ENCODE measurements at regions not wholly inside any gene's neighbourhood (a gene's known extent, or its start where the extent isn't known, plus 50 kb on each side); places are given as distances from the start of the nearest gene placed in this dataset.

GRCh38 chr2:181152226-181152625 lies 171.8 kb downstream of the UBE2E3 start:
- no peak for DNase-seq

DNA sequence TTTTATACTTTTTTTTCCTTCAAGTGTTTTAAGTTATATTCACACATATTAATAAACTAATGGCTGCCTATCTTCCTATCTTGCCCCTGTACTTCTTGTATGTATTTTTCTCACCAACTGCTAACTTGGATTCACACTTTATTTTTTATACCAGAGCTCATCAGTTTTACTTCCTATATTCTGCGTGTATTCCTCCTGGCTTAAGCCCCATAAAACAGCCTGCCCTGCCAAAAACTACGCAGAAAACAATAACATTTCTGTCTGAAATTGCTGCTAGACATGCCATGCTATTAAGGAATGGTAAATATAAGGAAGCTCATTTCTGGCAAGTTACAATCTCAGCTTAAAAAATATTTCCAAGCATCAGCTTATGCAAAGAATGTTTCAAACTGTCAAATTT lies 172.3 kb downstream of the UBE2E3 start:
- no peak for DNase-seq

DNA sequence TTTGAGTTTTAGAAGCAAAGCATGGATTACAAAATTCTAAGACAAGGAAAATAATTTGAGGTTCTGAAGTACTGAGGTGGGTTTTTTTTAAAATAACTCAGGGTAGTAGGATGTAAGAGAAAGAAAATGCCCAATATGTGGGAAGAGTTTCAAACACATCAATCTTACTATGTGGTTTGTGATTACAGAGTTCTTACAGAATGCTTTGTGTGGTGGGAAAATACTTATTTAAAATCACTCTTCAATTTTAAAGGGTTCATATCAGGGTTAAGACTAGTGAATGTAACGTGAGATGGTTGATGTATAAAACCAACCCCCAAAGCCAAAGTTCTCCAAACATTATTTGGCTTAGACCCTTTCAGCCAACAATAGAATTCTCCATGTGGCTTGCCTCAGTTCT lies 173.5 kb downstream of the UBE2E3 start:
- no peak for DNase-seq

GRCh38 chr2:181157326-181157725 lies 176.9 kb downstream of the UBE2E3 start:
- DNase-seq = no peak

DNA sequence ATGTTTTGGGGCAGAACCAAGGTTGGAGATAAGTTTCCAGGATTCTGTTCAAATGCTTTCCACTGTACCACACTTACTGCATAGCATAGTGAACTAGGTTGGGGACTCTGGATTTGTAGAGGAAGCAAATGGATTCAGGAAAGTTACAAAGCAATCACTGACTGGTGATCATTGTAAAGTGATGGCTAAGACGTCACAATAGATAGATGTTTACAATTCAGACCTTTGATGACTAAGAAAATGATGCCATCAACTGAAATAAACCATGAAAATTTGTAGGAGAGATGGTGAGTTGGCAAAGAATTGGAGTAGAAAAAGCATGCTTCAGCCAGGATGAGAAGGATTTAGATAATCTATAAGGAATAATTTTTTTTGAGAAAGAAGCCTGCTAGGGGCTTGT lies 178.0 kb downstream of the UBE2E3 start:
- DNase-seq = no peak

DNA sequence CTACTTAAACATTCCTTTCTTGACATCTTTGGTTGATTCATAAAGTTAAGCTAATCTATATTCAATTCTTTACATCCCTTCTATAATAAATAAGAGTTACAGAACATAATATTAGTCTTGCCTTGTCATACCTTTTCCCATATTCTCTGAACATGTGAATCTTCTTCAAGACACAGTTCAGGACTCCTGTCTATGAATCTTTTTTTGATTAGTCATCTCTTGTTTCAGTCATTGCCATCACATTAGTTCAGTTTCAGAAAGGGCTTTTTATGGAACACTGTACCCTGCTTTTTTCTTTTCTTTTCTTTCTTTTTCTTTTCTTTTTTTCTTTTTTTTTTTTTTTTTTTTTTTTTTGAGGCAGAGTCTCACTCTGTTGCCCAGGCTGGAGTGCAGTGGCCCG lies 181.2 kb downstream of the UBE2E3 start:
- no peak for DNase-seq

DNA sequence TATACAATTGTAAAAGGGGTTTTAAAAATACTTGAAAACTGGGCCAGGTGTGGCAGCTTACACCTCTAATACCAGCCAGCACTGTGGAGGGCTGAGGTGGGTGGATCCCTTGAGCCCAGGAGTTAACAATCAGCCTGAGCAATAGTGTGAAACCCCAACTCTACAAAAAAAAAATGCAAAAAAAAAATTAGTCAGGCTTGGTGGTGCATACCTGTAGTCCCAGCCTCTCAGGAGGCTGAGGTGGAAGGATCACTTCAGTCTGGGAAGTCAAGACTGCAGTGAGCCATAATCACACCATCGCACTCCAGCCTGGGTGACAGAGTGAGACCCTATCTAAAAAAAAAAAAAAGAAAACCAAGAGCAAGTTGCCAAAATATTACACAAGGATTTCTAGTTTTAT lies 182.7 kb downstream of the UBE2E3 start:
- DNase-seq = no peak

DNA sequence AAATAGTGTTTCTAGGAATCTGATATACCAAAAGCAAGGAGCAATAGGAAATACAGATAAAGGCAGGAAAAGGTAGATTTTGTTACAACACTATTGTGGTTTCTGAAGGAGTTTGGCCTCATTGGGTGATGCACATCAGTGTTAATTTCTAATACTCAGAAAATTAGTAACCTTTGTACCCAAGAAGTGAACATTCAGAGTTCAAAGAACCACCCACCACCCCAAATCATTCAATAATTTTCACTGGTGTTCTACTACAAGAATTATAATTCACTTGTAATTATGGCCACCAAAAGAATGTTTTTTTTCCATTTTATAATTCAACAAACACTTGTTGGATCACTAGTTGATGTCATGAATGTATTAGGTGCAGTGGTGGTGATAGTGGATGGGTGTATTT lies 183.3 kb downstream of the UBE2E3 start:
- no peak for DNase-seq

DNA sequence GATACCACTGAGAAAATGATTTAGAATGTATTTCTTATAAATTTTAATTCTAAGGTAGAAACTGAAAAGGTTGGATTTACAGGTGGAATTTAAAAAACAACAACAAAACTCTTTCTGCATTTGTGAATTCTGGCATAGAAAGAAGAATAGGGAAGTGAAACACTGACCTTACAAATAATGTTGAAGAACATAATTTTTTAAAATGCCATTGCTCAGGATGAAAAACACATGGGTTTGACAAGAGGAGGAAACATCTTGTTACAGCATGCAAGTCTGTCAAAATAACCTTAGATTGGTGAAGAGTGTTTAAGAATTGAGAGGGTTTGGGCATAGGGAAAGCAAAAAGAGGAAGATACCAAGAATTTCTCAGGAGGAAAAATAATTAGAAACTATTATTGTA lies 184.3 kb downstream of the UBE2E3 start:
- no peak for DNase-seq

GRCh38 chr2:181165199-181165868 lies 184.9 kb downstream of the UBE2E3 start:
- DNase-seq = no peak

DNA sequence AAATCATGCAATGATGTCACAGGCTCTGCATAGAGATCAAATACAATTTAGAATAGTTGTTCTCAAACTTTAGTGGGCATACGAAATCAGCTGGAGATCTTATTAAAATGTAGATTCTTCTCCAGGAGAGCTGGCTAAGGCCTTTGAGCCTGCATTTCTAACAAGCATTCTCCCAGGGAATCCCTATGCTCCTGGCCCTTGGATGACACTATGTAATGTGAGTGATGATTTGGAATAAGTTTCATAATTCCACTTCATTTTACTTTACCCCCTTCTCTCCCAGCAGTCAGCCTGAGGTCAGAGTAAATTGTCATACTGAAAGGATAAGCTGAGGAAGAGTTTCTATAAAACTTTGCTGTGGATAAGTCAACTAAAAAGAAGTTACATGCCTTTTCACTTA lies 189.1 kb downstream of the UBE2E3 start:
- DNase-seq = no peak

DNA sequence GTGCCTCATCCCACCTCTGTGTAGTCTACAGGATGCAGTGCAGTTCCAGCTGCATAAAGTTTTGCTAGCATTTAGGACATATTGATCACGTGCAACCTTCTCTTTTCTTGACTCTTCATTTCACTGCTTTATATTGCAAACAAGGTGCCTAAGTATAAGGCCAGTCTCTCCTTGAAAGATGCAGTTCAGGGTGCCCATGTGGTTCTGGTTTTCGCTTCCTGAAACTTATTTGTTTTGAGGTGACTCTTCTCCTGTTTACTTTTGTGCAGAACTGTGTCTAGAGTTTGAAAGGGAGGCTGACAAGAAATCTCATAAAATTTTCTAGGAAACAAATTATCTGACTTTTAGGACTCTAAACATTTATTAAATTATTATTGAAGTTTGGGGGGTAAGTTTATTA lies 189.9 kb downstream of the UBE2E3 start:
- no peak for DNase-seq

- DNase-seq = no peak
These were observed 192.3 kb downstream of the UBE2E3 start for GRCh38 chr2:181172676-181173075.

GRCh38 chr2:181174611-181175580 lies 194.5 kb downstream of the UBE2E3 start:
- no peak for DNase-seq

GRCh38 chr2:181176540-181176939 lies 196.1 kb downstream of the UBE2E3 start:
- no peak for DNase-seq

- DNase-seq = no peak
These were observed 197.0 kb downstream of the UBE2E3 start for GRCh38 chr2:181177376-181177775.

DNA sequence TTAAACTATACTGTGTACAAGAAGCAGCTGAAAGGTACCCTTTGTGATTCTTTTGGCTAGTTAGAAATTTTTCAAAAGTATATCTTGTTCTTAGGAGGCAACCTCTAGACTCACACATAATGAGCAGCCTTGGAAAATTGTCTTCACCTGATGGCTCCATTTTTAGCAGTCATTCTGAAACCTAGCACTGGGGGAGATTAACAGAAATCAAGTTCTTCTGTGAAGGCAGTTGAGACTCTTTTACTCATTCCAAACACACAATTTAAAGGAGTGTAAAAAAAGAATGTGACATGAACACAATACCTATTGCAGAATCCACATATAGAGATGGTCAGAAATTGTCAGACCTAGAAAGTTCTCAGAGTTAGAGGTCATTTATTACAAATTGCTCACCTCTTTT lies 197.7 kb downstream of the UBE2E3 start:
- no peak for DNase-seq

GRCh38 chr2:181178823-181179412 lies 198.5 kb downstream of the UBE2E3 start:
- DNase-seq = peak; percentile 16

DNA sequence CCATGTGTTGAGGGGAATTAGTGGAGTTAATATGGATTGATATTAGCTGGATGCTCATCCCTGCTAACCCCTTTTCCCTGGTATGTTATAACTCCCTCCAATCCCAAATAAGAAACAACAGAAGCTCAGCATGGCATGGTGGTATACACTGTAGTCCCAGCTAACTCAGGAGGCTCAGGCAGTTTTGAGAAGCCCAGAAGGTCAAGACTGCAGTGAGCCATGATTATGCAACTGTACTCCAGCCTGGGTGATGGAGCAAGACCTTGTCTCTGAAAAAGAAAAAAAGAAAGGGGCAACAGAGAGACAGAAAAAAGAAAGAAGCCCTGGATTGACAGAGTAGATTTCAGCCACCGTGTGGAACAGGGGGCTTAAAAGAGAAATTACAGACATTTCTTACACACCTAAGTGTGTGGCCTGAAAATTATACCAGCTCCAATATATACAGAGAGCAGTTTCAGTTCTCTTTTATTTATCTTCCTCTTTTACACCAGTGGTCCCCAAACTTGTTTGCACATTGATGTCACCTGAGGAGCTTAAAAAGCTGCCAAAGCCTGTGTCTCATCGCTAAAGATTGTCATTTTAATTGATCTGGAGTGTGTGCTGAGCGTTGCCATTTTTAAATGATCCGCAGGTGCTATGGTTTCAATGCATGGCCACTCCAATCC lies 203.6 kb downstream of the UBE2E3 start:
- DNase-seq = no peak

GRCh38 chr2:181185421-181185820 lies 205.0 kb downstream of the UBE2E3 start:
- DNase-seq = no peak

DNA sequence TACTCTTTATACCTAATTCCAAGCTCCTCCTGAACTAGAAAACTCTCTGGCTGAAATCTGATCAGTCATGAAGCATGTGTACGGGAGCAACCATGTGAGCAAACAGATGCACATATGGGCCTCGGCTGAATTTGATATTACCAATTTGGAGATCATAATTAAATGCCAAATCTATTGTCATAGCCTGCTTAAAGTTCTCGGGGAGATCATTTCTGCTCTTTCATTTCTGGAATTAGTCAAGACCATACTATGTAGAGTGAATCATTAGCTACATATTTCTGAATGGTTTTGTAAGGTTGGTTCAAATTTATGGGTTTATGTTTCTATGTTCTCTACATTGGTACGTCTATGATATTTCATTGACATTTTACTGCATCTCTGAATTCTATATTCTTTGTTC lies 205.5 kb downstream of the UBE2E3 start:
- DNase-seq = no peak

DNA sequence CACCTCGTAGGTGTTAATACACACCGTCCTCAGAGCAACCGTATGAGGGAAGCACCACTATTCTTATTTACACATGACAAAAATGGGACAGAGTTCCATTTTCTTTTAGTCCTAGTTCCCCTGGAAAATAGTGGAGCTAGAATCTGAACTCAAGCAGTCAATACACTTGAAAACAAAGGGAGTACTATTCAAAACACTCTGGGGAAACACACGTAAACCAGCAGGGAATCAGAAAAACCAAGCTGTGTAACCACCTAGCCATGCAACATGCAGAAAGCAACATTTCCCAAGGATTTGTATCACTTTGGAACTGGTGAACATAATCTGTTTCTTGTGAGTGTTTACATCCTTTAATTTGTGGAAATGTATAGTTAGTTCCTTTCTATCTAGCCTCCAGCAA lies 208.2 kb downstream of the UBE2E3 start:
- no peak for DNase-seq

GRCh38 chr2:181189951-181190350 lies 209.5 kb downstream of the UBE2E3 start:
- DNase-seq = no peak
